ENCODE measurements at regions not wholly inside any gene's neighbourhood (a gene's known extent, or its start where the extent isn't known, plus 50 kb on each side); places are given as distances from the start of the nearest gene placed in this dataset.

GRCh38 chr5:33068786-33069185 is 357.7 kb downstream of the NPR3 start:
- no peak overlapping the region for H3K27ac ChIP-seq (ENCODE audit: low read depth in 1 of 2, low read length in 2 of 2)
- no peak overlapping the region for H3K9ac ChIP-seq (ENCODE audit: low read depth in 1 of 2, low read length in 2 of 2)
- WGBS = 74% methylated on average over 1 of the region's 1 CpG
- no peak for DNase-seq (ENCODE audit: low spot score)
- H3K4me1 ChIP-seq (ENCODE audit: control insufficient read depth in 4 of 4, insufficient read depth in 4 of 4, low read length in 3 of 4) = no peaks in the 10 kb centered on the region
- no peaks in the 10 kb centered on the region for H3K36me3 ChIP-seq (ENCODE audit: control insufficient read depth in 4 of 4, insufficient read depth in 3 of 4, low read depth in 1 of 4, low read length in 3 of 4)
- no peak overlapping the region for H3K4me3 ChIP-seq (ENCODE audit: low read depth in 1 of 3, low read length in 3 of 3)
- TF ChIP-seq JUND (IDR thresholded peaks at IDR 0.05) (no peak), HNF4G (IDR thresholded peaks at IDR 0.05) (no peak), SP1 (IDR thresholded peaks at IDR 0.05) (no peak), NR2F2 (IDR thresholded peaks at IDR 0.05) (no peak), YY1 (IDR thresholded peaks at IDR 0.05) (no peak), MAX (IDR thresholded peaks at IDR 0.05) (no peak), RXRA (IDR thresholded peaks at IDR 0.05) (no peak), GABPA (IDR thresholded peaks at IDR 0.05 in 1 of 2, conservative IDR thresholded peaks at IDR 0.05 in 1 of 2) (no peak), EGR1 (IDR thresholded peaks at IDR 0.05; ENCODE audit: low read depth in 2 of 2) (no peak), CTCF (IDR thresholded peaks at IDR 0.05; ENCODE audit: low read depth, low read length, missing input control) (no peak), FOXA1 (IDR thresholded peaks at IDR 0.05) (no peak), ZBTB33 (IDR thresholded peaks at IDR 0.05) (no peak), TAF1 (conservative IDR thresholded peaks at IDR 0.05) (no peak)
- H3K27me3 ChIP-seq (ENCODE audit: control insufficient read depth in 4 of 4, insufficient read depth in 4 of 4, low read length in 3 of 4) = no peaks in the 10 kb centered on the region
- H3K9me3 ChIP-seq (ENCODE audit: control insufficient read depth in 4 of 4, low read length in 3 of 4) = no peaks in the 10 kb centered on the region

- Histone ChIP-seq H3K27me3 (ENCODE audit: control insufficient read depth in 4 of 4, insufficient read depth in 4 of 4, low read length in 3 of 4) (no peaks in the 10 kb centered on the region), H3K27ac (ENCODE audit: low read depth in 1 of 2, low read length in 2 of 2) (no peak overlapping the region)
- WGBS = 79% methylated on average over 4 of the region's 4 CpGs
These were observed 361.2 kb downstream of the NPR3 start for GRCh38 chr5:33072296-33072695.

More at GRCh38 chr5:33072296-33072695, 361.2 kb downstream of the NPR3 start:
- TF ChIP-seq YY1 (IDR thresholded peaks at IDR 0.05) = no peak
- TF ChIP-seq REST (IDR thresholded peaks at IDR 0.05) = no peak
- TF ChIP-seq EGR1 (IDR thresholded peaks at IDR 0.05; ENCODE audit: low read depth in 2 of 2) = no peak
- TF ChIP-seq GABPA (IDR thresholded peaks at IDR 0.05 in 1 of 2, conservative IDR thresholded peaks at IDR 0.05 in 1 of 2) = no peak
- no peak for TF ChIP-seq HNF4A (conservative IDR thresholded peaks at IDR 0.05)
- no peak for TF ChIP-seq JUND (IDR thresholded peaks at IDR 0.05)
- TF ChIP-seq RXRA (IDR thresholded peaks at IDR 0.05) = no peak
- no peak for TF ChIP-seq CTCF (IDR thresholded peaks at IDR 0.05; ENCODE audit: low read depth, low read length, missing input control)
- TF ChIP-seq ZBTB33 (IDR thresholded peaks at IDR 0.05) = no peak
- no peak for TF ChIP-seq FOXA1 (IDR thresholded peaks at IDR 0.05)
- no peak for TF ChIP-seq SP1 (IDR thresholded peaks at IDR 0.05)
- no peak for TF ChIP-seq NR2F2 (IDR thresholded peaks at IDR 0.05)
- TF ChIP-seq RAD21 (IDR thresholded peaks at IDR 0.05) = no peak
- no peak for TF ChIP-seq HNF4G (IDR thresholded peaks at IDR 0.05)
- no peak for TF ChIP-seq FOXA2 (IDR thresholded peaks at IDR 0.05)
- TF ChIP-seq TAF1 (conservative IDR thresholded peaks at IDR 0.05) = no peak
- no peaks in the 10 kb centered on the region for H3K4me1 ChIP-seq (ENCODE audit: control insufficient read depth in 4 of 4, insufficient read depth in 4 of 4, low read length in 3 of 4)
- H3K36me3 ChIP-seq (ENCODE audit: control insufficient read depth in 4 of 4, insufficient read depth in 3 of 4, low read depth in 1 of 4, low read length in 3 of 4) = no peaks in the 10 kb centered on the region
- H3K9me3 ChIP-seq (ENCODE audit: control insufficient read depth in 4 of 4, low read length in 3 of 4) = no peaks in the 10 kb centered on the region
- no peak for DNase-seq (ENCODE audit: low spot score)
- H3K9ac ChIP-seq (ENCODE audit: low read depth in 1 of 2, low read length in 2 of 2) = no peak overlapping the region
- no peak overlapping the region for H3K4me3 ChIP-seq (ENCODE audit: low read depth in 1 of 3, low read length in 3 of 3)
